GM19372 (cell line): ENCODE measurements at regions not wholly inside any gene's neighbourhood (a gene's known extent, or its start where the extent isn't known, plus 50 kb on each side); places are given as distances from the start of the nearest gene placed in this dataset.

Source experiments
- ATAC-seq: cut with Tn5 transposase; IDR thresholded peaks from one replicate; pipeline ENCODE4 v1.9.1; 2021; ENCODE audit warnings: mild to moderate bottlenecking, low read depth, moderate library complexity; ENCODE audit not compliant: unreplicated experiment

DNA sequence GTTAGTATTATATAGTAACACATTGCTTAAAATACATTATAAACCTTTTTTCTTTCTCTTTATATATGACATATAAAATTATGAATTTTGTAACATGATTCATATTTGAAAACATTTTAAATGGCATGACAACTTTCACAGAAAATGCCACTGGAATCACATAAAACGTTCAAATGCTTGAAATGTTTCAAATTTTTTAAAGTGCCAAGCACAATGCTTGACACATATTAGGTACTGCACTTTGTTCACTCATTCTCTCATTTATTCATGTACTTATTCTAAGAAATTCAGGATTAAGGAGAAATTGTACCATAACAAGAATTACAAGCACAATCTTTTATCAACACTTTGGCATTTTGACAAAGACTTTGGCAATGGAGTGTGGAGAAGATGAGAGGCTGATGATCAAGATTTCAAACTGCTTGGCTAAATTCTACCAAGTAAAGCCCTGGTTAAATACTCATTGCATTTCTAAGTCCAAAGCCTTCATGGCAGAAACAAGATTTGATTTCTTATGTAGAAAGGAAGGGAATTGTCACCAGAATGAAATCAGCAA lies 232.2 kb downstream of the C12orf50 start:
- ATAC-seq = no peak

DNA sequence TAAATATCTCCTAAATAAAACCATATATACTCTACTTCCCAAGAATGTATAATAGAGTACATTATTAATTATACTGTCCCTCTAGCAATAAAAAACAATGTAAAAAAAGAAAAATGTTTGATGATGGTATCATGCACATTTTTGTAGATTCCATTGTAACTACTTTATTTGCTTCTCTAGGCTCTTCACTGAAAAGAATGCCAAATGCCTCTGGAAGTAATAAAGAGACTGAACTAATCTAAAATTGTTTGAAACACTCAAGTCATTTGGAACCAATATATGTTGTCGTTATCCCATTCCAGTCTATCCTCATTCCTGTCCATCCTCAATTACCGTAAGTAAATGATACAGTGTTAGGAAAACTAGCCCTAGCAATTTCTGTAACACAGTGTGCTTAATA lies 233.6 kb downstream of the C12orf50 start:
- no peak for ATAC-seq

DNA sequence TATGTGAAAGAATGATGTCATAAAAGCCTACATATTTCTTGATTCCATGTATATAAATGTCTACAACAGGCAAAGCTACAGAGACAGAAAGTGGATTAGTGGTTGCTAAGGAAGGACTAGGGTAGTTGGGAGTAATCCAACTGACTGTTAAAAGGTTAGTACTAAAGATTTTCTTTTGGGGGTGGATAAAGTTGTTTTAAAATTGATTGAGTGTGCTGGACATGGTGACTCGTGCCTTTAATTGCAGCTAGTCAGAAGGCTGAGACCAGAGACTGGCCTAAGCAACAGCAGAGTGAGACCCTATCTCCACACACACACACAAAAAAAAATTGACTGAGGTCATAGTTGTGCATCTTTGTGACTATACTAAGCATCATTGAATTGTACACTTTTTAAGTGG lies 234.3 kb downstream of the C12orf50 start:
- no peak for ATAC-seq

DNA sequence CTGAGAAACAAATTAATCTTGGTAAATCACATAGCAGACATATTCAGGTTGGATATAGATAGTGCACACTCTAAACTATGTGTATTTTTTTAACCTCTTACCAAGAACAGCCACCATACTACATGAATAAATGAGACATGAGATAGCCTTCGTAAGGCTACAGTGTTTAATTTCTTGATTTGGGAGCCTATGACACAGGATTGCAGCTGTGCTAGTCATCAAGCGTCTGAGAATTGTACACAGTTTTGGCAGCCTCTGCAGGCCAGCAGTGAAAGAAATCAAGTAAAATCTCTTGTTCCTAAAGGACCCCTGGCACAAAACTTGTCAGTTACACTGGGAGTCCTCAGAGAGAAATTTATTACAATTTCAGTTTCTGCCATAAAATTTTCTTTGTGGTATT lies 236.1 kb downstream of the C12orf50 start:
- no peak for ATAC-seq

DNA sequence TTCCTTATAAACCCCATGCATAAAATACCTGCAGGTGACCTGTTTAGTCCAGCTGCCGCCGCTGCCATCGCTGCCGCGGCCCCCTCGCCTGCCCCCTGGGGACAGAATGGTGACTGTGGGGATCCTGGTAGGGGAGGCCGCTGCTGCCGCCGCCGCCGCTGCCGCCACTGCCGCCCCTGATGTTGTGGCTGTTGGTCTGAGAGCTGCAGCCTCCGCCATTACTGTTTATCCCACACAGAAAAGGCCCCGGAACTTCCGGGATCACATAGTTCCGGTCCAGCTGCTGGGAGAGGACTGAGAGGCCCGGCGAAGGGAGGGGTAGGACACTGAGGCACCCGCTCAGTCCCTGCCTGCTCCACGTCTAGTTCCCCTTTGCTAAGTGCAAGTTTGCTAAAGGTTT lies 244.9 kb downstream of the C12orf50 start:
- no peak for ATAC-seq

DNA sequence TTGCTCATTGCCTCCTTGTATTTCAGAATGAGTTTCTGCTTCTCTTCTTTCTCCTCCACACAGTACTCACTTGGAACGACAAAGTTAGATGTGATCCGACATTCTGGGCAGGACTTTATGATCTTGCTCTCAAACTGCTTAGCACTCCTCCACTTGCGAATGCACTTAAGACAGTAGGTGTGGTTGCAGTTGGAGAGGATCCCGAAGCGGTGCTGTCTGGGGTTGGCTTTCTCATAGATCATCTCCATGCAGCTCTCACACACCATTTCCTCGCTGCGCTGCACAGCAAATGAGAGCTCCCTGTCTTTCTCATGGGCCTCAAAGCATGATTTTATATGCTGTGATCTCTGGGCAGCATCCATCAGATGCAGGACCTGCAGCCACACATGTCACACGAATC lies 245.7 kb downstream of the C12orf50 start:
- ATAC-seq = no peak

DNA sequence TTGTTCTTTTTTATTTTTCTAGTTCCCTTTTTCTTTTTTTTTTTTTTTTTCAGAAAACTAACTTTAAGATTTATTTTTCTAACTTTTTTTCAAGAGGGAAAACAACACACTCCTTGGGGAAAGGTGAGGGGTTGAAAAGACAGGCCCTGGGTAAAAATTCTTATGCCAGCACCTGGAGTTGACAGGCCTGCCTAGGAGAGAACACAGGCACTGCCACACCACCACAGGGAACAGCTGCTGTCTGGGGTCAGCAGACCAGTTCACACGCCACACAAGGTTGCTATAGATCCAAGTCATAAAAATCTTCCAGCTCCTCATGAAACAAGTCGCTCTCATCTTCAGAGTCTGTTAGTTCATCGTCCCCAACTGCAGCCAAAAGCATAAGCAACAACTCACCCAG lies 246.4 kb downstream of the C12orf50 start:
- no peak for ATAC-seq

DNA sequence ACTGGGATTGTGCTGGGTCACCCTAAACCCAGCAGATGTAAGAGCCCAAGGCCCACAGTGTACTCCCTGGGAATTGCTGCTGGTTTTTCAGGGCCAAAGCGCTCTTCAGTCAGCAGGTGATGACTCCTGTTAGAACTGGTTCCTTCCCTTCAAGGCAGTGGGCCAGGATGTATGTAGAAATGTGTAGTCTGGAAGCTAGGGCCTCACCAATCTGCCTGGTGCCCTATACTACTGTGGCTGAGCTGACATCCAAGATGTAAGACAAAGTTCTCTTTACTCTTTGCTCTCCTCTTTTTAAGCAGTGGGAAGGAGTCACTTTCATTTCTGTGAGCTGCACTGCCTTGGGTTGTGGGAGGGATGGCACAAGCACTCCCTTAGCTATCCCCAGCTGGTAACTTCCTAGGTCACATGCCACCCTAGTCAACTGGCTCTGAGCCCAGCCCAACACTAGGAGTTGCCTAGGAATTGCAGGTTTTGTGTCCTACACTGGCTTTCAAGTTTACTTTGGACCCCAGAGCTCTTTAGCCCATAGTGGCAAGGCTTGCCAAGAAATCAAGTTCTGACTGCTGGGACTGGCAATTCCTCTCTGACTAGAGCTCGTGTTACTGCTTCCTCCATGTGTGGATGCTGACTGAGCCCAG lies 249.2 kb downstream of the C12orf50 start:
- no peak for ATAC-seq

DNA sequence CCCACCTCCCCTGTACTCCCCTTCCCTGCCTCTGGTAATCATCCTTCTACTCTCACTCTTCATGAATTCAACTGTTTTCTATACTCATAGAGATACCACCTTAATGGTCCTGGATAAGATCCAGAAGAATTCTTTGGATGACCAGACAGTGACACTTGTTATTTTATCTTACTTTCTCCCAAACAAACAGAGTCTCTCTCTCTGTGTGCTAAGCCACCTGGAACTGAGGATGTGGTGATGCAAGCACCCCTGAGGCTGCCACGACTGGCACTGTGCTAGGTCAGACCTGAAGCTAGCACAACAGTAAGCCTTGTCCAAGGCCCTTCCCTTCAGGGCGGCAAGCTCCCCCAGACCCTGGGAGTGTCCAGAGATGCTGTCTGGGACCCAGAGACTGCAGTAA lies 250.2 kb downstream of the C12orf50 start:
- ATAC-seq = no peak

DNA sequence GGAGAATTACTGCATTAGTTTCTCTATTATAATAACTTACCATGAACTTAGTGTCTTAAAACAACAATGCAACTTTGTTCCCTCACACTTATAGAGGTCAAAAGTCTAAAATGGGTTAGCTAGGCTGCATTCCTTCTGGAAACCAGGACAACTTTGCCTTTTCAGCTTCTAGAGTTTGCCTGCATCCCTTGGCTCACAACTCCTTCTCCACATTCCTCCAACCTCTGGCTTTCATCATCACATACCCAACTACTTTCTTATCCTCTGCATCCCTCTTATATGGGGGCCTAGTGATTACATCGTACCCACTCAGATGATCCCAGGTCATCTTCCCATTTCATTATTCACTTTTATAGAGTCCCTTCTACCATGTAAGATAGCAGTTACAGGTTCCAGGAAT lies 251.1 kb downstream of the C12orf50 start:
- no peak for ATAC-seq

DNA sequence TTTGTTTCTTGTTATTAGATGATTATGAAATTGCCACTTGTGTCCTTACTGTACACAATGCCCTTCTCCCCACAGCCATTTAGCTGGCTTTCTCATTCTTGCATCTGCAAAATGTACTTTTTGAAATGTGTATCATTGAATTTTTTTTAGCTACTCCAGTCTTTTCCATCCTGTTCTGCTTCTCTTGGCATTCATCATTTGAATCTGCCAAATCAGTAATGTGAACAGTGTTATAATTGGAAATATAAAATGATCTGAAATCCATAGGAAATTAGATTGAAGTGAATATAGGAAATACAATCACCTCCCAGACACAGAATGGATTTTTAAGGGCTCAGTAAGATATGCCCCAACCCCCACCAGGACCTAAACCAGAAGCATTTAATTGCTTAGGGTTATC lies 253.4 kb downstream of the C12orf50 start:
- ATAC-seq = no peak

DNA sequence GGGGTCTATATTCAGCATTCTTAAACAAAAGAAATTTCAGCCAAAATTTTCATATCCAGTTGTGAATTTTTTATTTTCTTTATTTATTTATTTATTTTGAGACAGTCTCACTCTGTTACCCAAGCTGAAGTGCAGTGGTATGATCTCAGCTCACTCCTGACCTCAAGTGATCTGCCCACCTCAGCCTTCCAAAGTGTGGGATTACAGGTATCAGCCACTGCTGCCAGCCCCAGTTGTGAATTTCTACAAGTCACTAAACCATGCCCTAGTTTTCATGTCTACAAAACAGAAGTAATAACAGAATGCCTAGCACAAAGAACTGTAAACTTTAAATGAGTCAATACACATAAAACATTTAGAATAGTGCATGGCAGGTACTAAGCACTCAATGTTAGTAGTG lies 254.2 kb downstream of the C12orf50 start:
- no peak for ATAC-seq

DNA sequence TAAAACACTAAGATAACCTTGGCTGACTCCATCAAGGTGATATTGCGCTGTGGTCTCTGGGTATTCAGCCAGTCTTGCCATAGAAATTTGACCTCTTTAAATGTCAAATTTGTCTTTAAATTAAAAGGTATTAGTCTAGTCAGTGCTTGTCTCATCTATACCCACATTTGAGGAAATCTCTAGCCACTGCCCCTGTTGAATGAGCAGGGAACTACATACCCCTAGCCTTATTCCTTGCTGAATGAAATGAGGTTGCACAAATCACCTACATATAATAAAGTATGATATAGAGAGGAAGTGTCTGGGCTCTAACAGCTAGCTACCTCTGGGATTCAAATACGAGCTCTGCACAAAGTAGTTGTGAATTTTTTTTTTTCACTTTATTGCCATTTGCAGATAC lies 256.8 kb downstream of the C12orf50 start:
- ATAC-seq = no peak

DNA sequence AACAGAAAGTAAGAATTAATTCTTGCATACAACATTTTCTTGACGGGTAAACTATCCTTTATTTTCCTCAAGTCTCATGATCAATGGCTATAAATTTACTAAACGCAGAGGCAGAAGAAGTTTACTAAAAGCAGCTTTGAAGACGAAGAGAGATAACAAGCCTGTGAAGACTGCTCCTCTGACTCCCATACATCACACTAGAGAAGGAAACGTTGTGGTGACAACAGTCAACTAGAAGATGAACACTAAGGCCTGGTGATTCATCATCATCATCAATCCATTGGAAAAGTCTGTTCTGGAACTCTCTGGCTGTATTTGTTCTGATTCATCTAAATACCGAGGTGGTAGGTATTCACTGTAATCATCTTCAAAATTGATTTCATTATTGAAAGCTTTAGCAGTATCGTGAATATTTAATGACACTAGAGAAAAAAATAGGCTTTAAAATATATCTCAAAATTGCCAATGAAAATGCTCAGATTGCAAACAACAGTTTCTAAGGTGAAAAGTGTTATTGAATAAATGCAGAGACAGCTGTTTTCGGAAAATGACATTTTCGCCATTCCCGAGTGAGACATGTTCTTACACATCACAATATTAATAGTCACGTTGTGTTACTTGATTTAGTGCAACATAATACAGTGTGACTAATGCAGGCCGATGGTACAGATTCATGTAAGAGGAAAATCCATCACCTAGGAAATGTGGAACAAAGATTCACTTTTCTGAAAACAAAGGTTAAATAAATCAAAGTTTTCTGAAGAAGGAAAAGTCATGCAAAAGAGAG lies 260.5 kb downstream of the C12orf50 start:
- ATAC-seq = no peak

DNA sequence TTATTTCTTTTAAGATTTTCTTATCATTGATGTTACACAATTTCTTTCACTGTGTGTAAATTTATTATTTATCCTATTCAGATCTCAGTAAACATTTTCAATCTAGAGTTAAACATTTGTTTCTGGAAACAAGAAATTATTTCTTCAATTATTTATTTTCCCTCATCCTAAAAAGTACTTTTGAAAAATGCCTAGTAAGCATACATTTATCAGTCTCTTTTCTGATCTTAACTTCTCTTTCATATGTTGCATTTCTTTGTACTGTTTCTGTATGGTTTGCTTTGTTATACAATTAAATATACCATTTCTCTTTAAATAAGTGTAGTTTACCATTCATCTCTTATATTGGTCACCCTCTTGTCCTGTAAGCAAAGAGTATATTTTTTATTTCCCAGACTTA lies 263.2 kb downstream of the C12orf50 start:
- no peak for ATAC-seq

DNA sequence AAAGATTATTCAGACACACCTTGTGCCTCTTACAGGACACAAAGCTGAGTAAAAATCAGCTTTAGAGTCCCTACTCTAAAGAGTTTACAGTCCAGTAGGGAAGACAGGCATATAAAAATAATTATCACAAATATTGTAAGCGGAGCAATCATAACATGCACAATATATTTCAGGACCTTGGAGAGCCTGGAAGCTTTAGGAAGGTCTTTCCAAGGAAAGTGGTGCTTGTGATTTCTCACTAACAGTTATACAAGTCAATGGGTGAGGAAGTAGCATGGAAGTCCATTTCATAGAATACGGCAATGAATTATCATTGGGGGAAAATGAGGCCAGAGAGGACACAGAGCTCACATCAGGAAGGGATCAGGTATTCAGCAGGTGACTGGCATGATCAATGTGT lies 268.3 kb downstream of the C12orf50 start:
- ATAC-seq = no peak

DNA sequence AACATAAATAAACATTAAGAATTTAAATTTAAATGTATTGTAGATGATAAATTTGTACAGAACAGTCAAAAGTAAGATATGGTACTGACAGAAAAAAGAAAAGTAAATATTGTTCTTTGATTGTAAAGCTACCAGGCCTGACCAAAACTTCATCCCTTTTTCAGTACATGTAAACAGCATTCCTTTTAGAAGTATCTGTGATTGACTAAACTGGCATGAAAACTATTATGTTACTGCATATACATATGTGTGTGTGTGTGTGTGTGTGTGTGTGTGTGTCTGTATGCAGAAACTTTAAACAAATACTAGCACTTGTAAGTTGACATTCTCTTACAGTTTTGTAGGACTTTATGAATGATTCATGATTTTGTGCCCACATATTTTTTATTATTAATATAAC lies 270.9 kb downstream of the C12orf50 start:
- no peak for ATAC-seq

DNA sequence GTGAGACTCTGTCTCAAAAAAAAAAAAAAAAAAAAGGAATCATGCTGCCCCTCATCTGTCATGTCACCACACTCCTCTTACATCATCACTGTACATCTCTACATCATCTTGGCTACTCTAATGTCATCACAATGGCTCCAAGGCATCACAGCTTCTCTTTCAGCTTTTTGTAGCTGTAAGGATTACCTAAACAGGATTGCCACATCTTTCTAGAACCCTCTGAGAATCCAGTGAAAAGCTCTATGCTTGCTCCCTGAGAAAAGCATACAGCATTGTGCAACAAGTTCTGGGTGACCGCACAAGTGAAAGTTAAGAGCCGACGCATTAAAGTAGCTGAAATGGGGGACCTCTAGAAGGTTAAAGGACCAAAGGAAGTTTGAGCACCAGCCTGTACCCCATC lies 272.5 kb downstream of the C12orf50 start:
- no peak for ATAC-seq

DNA sequence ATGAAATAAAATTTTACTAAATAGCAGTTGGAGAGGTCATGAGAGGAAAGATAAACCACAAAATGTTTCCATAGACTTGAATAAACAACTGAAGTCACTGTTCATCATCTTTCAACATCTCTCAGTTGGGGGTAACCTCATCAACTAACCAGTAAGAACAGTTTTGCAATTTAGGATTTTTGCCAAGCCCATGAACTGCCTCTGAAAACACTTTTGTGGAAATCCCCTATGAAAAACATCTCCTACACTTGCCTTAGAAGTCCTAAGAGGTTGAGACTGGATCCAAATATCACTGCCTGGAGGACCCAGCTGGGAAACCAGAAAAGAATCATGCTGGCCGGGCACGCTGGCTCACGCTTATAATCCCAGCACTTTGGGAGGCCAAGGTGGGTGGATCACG lies 273.1 kb downstream of the C12orf50 start:
- ATAC-seq = no peak

DNA sequence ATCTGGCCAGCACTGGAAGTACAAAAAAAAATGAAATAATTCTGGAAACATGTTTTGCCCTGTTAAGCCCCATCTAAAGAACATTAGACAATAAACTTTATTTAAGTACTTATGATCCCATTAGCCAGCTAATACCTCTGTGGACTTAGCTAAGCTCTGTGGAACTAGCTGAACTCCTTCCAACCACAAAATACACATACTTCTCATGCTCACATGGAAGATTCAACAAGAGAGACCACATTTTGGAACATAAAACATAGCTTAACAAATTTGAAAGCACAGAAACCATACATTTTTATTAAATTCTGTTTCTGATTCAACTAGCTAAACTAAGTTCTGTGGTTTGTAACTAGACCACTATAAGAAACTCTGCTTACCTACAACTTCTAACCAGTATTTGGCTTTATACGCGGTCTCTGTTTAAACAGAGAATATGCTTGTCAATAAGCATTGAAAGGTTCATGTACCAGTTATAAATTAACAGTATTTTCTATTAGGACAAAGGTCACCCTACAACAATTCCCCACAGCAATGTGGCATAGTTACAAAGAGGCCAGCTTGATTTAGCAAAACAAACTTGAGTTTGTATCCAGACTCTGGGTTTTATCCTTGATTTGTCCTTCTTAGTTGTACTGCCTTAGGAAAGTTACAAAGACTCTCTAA lies 300.1 kb downstream of the C12orf50 start:
- no peak for ATAC-seq

DNA sequence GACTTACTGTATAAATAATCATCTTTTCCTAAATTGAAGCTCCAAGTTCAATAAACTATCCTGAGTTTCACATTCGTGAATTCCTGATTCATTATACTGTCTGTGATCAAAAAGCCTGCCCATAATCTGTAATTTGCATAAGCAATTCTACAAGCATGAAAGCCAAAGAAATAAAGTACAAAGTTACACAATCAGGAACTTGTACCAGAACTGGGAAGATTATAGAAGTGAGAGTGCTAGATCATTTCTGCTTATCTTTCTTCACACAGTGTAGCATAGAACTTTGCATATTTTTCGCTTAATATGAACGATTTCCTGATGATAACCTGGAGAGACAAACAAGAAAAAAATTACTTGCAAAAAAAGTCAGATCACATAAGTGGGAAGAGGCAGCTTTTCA lies 308.2 kb downstream of the C12orf50 start:
- no peak for ATAC-seq

DNA sequence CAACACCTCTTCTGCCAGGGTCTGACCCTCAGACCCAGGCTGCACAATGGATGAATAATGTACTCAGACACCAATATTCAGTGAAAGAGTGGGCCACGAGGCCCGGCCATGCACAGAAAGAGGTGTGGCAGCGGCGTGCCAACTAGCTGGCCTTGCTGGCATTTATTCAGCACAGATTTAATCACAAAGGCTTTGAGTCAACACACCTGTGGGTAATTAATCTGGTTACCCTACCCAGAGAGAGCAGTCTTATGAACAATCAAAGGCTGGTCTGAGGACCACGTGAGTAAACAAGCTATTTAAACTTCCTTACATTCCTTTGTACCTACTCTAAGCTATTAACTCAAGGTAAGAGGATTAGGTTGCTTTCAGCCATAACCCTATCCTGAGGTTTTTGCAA lies 324.8 kb downstream of the C12orf50 start:
- ATAC-seq = no peak
